ENCODE measurements at regions not wholly inside any gene's neighbourhood (a gene's known extent, or its start where the extent isn't known, plus 50 kb on each side); places are given as distances from the start of the nearest gene placed in this dataset.

DNA sequence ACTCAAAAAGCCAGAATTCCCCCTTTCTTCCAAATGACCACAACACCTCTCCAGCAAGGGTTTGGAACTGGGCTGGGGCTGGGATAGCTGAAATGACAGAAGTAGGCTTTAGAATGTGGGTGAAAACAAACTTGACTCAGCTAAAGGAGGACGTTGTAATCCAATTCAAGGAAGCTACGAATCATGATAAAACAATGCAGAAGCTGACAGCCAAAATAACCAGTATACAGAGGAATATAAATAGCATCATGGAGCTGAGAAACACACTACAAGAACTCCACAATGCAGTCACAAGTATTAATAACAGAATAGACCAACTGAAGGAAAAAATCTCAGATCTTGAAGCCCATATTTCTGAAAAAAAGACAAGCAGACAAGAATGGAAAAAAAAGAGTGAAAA lies 95.8 kb upstream of the TET2 start:
- H3K27ac ChIP-seq (ENCODE audit: low read depth, low read length, poor library complexity, severe bottlenecking) = no peak overlapping the region

DNA sequence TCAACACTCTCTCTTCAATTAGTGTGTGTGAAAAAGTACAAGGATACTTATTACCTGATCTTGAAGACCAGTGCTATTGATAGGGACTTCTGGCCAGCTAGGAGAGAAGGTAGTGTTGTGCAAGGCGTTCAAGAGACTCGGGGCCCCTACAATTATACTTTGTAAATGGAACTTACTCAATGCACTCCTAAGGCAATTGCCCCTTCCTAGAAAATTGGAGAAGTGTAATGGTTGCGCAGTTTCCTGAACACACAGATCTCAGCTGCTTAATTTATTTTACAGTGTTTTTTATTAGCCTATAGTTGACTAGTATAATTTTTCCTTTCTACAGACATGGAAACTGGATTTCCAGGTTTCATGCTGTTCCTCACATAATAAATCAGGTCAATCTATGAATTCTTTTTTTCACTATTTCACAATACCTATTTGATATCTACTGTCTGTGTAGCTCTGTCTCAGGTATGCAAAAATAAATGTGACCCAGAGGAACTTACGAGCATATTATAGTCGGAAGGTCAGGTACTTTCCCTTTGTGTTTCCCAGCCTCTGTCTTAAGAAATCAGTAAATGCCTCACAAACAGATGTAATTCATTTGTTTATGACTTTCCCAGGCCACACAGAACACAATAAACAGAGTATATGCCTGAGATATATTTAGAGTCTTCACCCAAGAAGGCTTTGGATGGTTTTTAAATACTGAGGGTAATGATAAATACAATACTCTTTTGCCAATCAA lies 89.1 kb upstream of the TET2 start:
- no peak overlapping the region for H3K27ac ChIP-seq (ENCODE audit: low read depth, low read length, poor library complexity, severe bottlenecking)

More for the DNA sequence above, 95.8 kb upstream of the TET2 start:
- TF ChIP-seq EZH2 (IDR thresholded peaks at IDR 0.05; ENCODE audit: borderline replicate concordance, low read length) = no peak
- no peak for TF ChIP-seq CTCF (IDR thresholded peaks at IDR 0.05; ENCODE audit: low read length)
- H3K4me1 ChIP-seq (ENCODE audit: insufficient read depth, low read length, severe bottlenecking) = no peaks in the 10 kb centered on the region
- no peak overlapping the region for H2AFZ ChIP-seq (ENCODE audit: low read length)
- no peaks in the 10 kb centered on the region for H3K79me2 ChIP-seq (ENCODE audit: insufficient read depth, low read length)
- H3K27me3 ChIP-seq (ENCODE audit: insufficient read depth, low read length) = no peaks in the 10 kb centered on the region
- no peak overlapping the region for H3K4me2 ChIP-seq (ENCODE audit: low read length)
- no peaks in the 10 kb centered on the region for H4K20me1 ChIP-seq (ENCODE audit: insufficient read depth, low read length)
- H3K9ac ChIP-seq (ENCODE audit: low read length) = no peak overlapping the region
- no peaks in the 10 kb centered on the region for H3K36me3 ChIP-seq (ENCODE audit: insufficient read depth, low read length)
- no peaks in the 10 kb centered on the region for H3K9me2 ChIP-seq (ENCODE audit: low read depth, low read length)
- H3F3A ChIP-seq (ENCODE audit: insufficient read depth, low read length) = no peaks in the 10 kb centered on the region
- no peaks in the 10 kb centered on the region for H3K9me3 ChIP-seq (ENCODE audit: low read length)
- no peak overlapping the region for H3K4me3 ChIP-seq (ENCODE audit: low read depth, low read length, poor library complexity, severe bottlenecking)

GRCh38 chr4:105058177-105058812 lies 88.4 kb upstream of the TET2 start:
- Histone ChIP-seq H3F3A (ENCODE audit: insufficient read depth, low read length) (no peaks in the 10 kb centered on the region), H3K4me3 (ENCODE audit: low read depth, low read length, poor library complexity, severe bottlenecking) (no peak overlapping the region), H4K20me1 (ENCODE audit: insufficient read depth, low read length) (no peaks in the 10 kb centered on the region), H3K9me2 (ENCODE audit: low read depth, low read length) (no peaks in the 10 kb centered on the region), H3K27ac (ENCODE audit: low read depth, low read length, poor library complexity, severe bottlenecking) (no peak overlapping the region), H3K4me2 (ENCODE audit: low read length) (no peak overlapping the region), H2AFZ (ENCODE audit: low read length) (no peak overlapping the region), H3K4me1 (ENCODE audit: insufficient read depth, low read length, severe bottlenecking) (peaks cover 17% of the 10 kb centered on the region), H3K27me3 (ENCODE audit: insufficient read depth, low read length) (no peaks in the 10 kb centered on the region), H3K9me3 (ENCODE audit: low read length) (no peaks in the 10 kb centered on the region), H3K9ac (ENCODE audit: low read length) (no peak overlapping the region), H3K36me3 (ENCODE audit: insufficient read depth, low read length) (no peaks in the 10 kb centered on the region), H3K79me2 (ENCODE audit: insufficient read depth, low read length) (no peaks in the 10 kb centered on the region)
- TF ChIP-seq EZH2 (IDR thresholded peaks at IDR 0.05; ENCODE audit: borderline replicate concordance, low read length) = no peak
- TF ChIP-seq CTCF (IDR thresholded peaks at IDR 0.05; ENCODE audit: low read length) = no peak

More for the DNA sequence above, 89.1 kb upstream of the TET2 start:
- Histone ChIP-seq H4K20me1 (ENCODE audit: insufficient read depth, low read length) (no peaks in the 10 kb centered on the region), H2AFZ (ENCODE audit: low read length) (no peak overlapping the region), H3K9me3 (ENCODE audit: low read length) (no peaks in the 10 kb centered on the region), H3F3A (ENCODE audit: insufficient read depth, low read length) (no peaks in the 10 kb centered on the region), H3K4me2 (ENCODE audit: low read length) (no peak overlapping the region), H3K4me3 (ENCODE audit: low read depth, low read length, poor library complexity, severe bottlenecking) (no peak overlapping the region), H3K27me3 (ENCODE audit: insufficient read depth, low read length) (no peaks in the 10 kb centered on the region), H3K79me2 (ENCODE audit: insufficient read depth, low read length) (no peaks in the 10 kb centered on the region), H3K9me2 (ENCODE audit: low read depth, low read length) (no peaks in the 10 kb centered on the region), H3K36me3 (ENCODE audit: insufficient read depth, low read length) (no peaks in the 10 kb centered on the region), H3K4me1 (ENCODE audit: insufficient read depth, low read length, severe bottlenecking) (peaks cover 17% of the 10 kb centered on the region), H3K9ac (ENCODE audit: low read length) (no peak overlapping the region)
- TF ChIP-seq EZH2 (IDR thresholded peaks at IDR 0.05; ENCODE audit: borderline replicate concordance, low read length) (no peak), CTCF (IDR thresholded peaks at IDR 0.05; ENCODE audit: low read length) (no peak)
